ENCODE measurements at regions not wholly inside any gene's neighbourhood (a gene's known extent, or its start where the extent isn't known, plus 50 kb on each side); places are given as distances from the start of the nearest gene placed in this dataset.

DNA sequence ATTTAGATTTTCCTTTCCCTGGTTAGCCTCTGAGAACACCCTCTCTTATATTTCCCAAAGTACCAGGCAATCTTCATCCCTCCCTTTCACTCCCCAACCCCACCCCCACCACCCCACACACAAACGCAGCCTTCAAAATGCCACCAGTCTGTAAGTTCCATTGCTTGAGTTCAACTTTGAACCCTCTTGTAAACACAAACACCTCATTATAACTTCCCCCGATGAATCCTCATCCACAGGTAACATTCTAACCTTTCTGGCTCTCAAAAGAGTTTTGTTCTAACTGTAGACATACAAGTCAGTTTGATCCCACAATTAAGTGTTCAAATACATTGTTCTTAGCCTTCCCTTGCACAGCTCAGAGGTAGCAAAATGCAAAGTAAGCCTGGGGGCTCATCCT lies 199.4 kb upstream of the FOXN3 start:
- Histone ChIP-seq H3K27me3 (ENCODE audit: insufficient read depth, low read depth, low read length) (peaks cover 14% of the 10 kb centered on the region), H3K36me3 (ENCODE audit: insufficient read depth, low read length) (no peaks in the 10 kb centered on the region), H3K27ac (ENCODE audit: low read length) (no peak overlapping the region), H3K9ac (ENCODE audit: low read length) (no peak overlapping the region), H3K9me2 (ENCODE audit: insufficient read depth, low read length) (no peaks in the 10 kb centered on the region), H3K79me2 (replicated peaks; ENCODE audit: insufficient read depth, low read length) (no peaks in the 10 kb centered on the region), H4K20me1 (ENCODE audit: insufficient read depth) (no peaks in the 10 kb centered on the region), H3F3A (ENCODE audit: insufficient read depth, low read length, poor library complexity, severe bottlenecking) (no peaks in the 10 kb centered on the region), H3K4me3 (ENCODE audit: low read length) (peak overlapping the region; percentile 70), H3K4me2 (ENCODE audit: low read length) (no peak overlapping the region), H2AFZ (ENCODE audit: low read depth, low read length) (no peak overlapping the region), H3K9me3 (ENCODE audit: low read length) (no peaks in the 10 kb centered on the region)
- no peak for TF ChIP-seq RAD21 (conservative IDR thresholded peaks at IDR 0.05)
- TF ChIP-seq POLR2AphosphoS5 (IDR thresholded peaks at IDR 0.05) = no peak
- no peak for TF ChIP-seq TAF1 (IDR thresholded peaks at IDR 0.05; ENCODE audit: low read depth)
- TF ChIP-seq, protein P1, sequence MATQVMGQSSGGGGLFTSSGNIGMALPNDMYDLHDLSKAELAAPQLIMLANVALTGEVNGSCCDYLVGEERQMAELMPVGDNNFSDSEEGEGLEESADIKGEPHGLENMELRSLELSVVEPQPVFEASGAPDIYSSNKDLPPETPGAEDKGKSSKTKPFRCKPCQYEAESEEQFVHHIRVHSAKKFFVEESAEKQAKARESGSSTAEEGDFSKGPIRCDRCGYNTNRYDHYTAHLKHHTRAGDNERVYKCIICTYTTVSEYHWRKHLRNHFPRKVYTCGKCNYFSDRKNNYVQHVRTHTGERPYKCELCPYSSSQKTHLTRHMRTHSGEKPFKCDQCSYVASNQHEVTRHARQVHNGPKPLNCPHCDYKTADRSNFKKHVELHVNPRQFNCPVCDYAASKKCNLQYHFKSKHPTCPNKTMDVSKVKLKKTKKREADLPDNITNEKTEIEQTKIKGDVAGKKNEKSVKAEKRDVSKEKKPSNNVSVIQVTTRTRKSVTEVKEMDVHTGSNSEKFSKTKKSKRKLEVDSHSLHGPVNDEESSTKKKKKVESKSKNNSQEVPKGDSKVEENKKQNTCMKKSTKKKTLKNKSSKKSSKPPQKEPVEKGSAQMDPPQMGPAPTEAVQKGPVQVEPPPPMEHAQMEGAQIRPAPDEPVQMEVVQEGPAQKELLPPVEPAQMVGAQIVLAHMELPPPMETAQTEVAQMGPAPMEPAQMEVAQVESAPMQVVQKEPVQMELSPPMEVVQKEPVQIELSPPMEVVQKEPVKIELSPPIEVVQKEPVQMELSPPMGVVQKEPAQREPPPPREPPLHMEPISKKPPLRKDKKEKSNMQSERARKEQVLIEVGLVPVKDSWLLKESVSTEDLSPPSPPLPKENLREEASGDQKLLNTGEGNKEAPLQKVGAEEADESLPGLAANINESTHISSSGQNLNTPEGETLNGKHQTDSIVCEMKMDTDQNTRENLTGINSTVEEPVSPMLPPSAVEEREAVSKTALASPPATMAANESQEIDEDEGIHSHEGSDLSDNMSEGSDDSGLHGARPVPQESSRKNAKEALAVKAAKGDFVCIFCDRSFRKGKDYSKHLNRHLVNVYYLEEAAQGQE (IDR thresholded peaks at IDR 0.05; ENCODE audit: borderline replicate concordance) = no peak
- no peak for TF ChIP-seq EZH2 (IDR thresholded peaks at IDR 0.05; ENCODE audit: borderline replicate concordance, insufficient read depth, low read length, poor library complexity, severe bottlenecking)
- no peak for TF ChIP-seq EP300 (conservative IDR thresholded peaks at IDR 0.05; ENCODE audit: poor library complexity, severe bottlenecking)
- TF ChIP-seq, protein P2, sequence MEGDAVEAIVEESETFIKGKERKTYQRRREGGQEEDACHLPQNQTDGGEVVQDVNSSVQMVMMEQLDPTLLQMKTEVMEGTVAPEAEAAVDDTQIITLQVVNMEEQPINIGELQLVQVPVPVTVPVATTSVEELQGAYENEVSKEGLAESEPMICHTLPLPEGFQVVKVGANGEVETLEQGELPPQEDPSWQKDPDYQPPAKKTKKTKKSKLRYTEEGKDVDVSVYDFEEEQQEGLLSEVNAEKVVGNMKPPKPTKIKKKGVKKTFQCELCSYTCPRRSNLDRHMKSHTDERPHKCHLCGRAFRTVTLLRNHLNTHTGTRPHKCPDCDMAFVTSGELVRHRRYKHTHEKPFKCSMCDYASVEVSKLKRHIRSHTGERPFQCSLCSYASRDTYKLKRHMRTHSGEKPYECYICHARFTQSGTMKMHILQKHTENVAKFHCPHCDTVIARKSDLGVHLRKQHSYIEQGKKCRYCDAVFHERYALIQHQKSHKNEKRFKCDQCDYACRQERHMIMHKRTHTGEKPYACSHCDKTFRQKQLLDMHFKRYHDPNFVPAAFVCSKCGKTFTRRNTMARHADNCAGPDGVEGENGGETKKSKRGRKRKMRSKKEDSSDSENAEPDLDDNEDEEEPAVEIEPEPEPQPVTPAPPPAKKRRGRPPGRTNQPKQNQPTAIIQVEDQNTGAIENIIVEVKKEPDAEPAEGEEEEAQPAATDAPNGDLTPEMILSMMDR (IDR thresholded peaks at IDR 0.05; ENCODE audit: poor library complexity, severe bottlenecking) = no peak
- TF ChIP-seq SMC3 (conservative IDR thresholded peaks at IDR 0.05; ENCODE audit: poor library complexity) = no peak
- TF ChIP-seq MXI1 (conservative IDR thresholded peaks at IDR 0.05; ENCODE audit: poor library complexity, severe bottlenecking) = no peak

DNA sequence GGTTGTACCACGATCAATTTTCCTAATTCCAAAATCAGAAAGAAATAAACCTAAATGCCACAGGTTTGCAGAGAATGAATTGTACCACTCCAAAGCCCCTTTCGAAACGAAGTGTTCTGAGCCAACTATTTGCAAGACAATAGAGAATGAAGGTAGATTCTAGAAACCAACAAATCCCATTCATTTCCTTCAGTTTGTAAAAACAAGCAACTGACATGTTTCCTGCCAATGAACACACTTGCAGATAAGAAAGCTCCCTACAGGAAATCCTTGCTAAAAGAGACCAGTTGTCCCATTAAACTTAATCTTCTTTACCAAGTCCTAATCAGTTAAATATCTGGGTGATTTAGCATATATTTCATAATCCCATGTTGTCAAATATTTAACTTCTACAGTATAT lies 198.4 kb upstream of the FOXN3 start:
- TF ChIP-seq MXI1 (conservative IDR thresholded peaks at IDR 0.05; ENCODE audit: poor library complexity, severe bottlenecking) (no peak), RAD21 (conservative IDR thresholded peaks at IDR 0.05) (no peak), SMC3 (conservative IDR thresholded peaks at IDR 0.05; ENCODE audit: poor library complexity) (no peak), TAF1 (IDR thresholded peaks at IDR 0.05; ENCODE audit: low read depth) (no peak), EZH2 (IDR thresholded peaks at IDR 0.05; ENCODE audit: borderline replicate concordance, insufficient read depth, low read length, poor library complexity, severe bottlenecking) (no peak), EP300 (conservative IDR thresholded peaks at IDR 0.05; ENCODE audit: poor library complexity, severe bottlenecking) (no peak), POLR2AphosphoS5 (IDR thresholded peaks at IDR 0.05) (no peak)
- TF ChIP-seq, protein P1 (IDR thresholded peaks at IDR 0.05; ENCODE audit: borderline replicate concordance) = no peak
- TF ChIP-seq, protein P2 (IDR thresholded peaks at IDR 0.05; ENCODE audit: poor library complexity, severe bottlenecking) = no peak
- Histone ChIP-seq H3K4me2 (ENCODE audit: low read length) (no peak overlapping the region), H3K4me3 (ENCODE audit: low read length) (no peak overlapping the region), H4K20me1 (ENCODE audit: insufficient read depth) (no peaks in the 10 kb centered on the region), H3K9me2 (ENCODE audit: insufficient read depth, low read length) (no peaks in the 10 kb centered on the region), H3K27me3 (ENCODE audit: insufficient read depth, low read depth, low read length) (peaks cover 13% of the 10 kb centered on the region), H3K36me3 (ENCODE audit: insufficient read depth, low read length) (no peaks in the 10 kb centered on the region), H3K79me2 (replicated peaks; ENCODE audit: insufficient read depth, low read length) (no peaks in the 10 kb centered on the region), H3K9me3 (ENCODE audit: low read length) (no peaks in the 10 kb centered on the region), H3K9ac (ENCODE audit: low read length) (no peak overlapping the region), H3F3A (ENCODE audit: insufficient read depth, low read length, poor library complexity, severe bottlenecking) (no peaks in the 10 kb centered on the region), H3K27ac (ENCODE audit: low read length) (no peak overlapping the region), H2AFZ (ENCODE audit: low read depth, low read length) (no peak overlapping the region)

Measured in neural cell (in vitro differentiated cells).